ENCODE measurements at regions not wholly inside any gene's neighbourhood (a gene's known extent, or its start where the extent isn't known, plus 50 kb on each side); places are given as distances from the start of the nearest gene placed in this dataset.
"Not testable (repeated sequence)": the region's sequence is repeated elsewhere in the genome, so short reads cannot be mapped to it uniquely, and the experiment has no call there.

- no peak for DNase-seq (ENCODE audit: low spot score)
Measured at GRCh38 chr1:209187589-209187988, 395.9 kb upstream of the CAMK1G start.

- peak; percentile 12 for DNase-seq (ENCODE audit: low spot score)
Measured at GRCh38 chr1:209190591-209191261, 392.8 kb upstream of the CAMK1G start.

GRCh38 chr1:209191262-209191634, 392.3 kb upstream of the CAMK1G start:
- DNase-seq (ENCODE audit: low spot score): no peak

GRCh38 chr1:209196140-209196539, 387.4 kb upstream of the CAMK1G start:
- DNase-seq (ENCODE audit: low spot score): no peak

- DNase-seq (ENCODE audit: low spot score): no peak
Measured at GRCh38 chr1:209198961-209199750, 384.4 kb upstream of the CAMK1G start.

- DNase-seq (ENCODE audit: low spot score): no peak
Measured at GRCh38 chr1:209199822-209200221, 383.7 kb upstream of the CAMK1G start.

- not testable (repeated sequence) for DNase-seq (ENCODE audit: low spot score)
Measured at GRCh38 chr1:209202321-209202720, 381.2 kb upstream of the CAMK1G start.

- DNase-seq (ENCODE audit: low spot score): peak; percentile 33
Measured at GRCh38 chr1:209202830-209203532, 380.5 kb upstream of the CAMK1G start.

- no peak for DNase-seq (ENCODE audit: low spot score)
Measured at GRCh38 chr1:209203533-209203895, 380.0 kb upstream of the CAMK1G start.

- DNase-seq (ENCODE audit: low spot score): no peak
Measured at GRCh38 chr1:209205039-209205438, 378.5 kb upstream of the CAMK1G start.

- DNase-seq (ENCODE audit: low spot score): no peak
Measured at GRCh38 chr1:209207126-209207700, 376.3 kb upstream of the CAMK1G start.

- DNase-seq (ENCODE audit: low spot score): peak; percentile 17
Measured at GRCh38 chr1:209207701-209208286, 375.7 kb upstream of the CAMK1G start.

- DNase-seq (ENCODE audit: low spot score): no peak
Measured at GRCh38 chr1:209208648-209209047, 374.9 kb upstream of the CAMK1G start.

- DNase-seq (ENCODE audit: low spot score): no peak
Measured at GRCh38 chr1:209213989-209214388, 369.5 kb upstream of the CAMK1G start.

GRCh38 chr1:209215826-209216225, 367.7 kb upstream of the CAMK1G start:
- no peak for DNase-seq (ENCODE audit: low spot score)

- no peak for DNase-seq (ENCODE audit: low spot score)
Measured at GRCh38 chr1:209218113-209218512, 365.4 kb upstream of the CAMK1G start.

- no peak for DNase-seq (ENCODE audit: low spot score)
Measured at GRCh38 chr1:209218981-209219380, 364.5 kb upstream of the CAMK1G start.

GRCh38 chr1:209219791-209220524, 363.6 kb upstream of the CAMK1G start:
- DNase-seq (ENCODE audit: low spot score): no peak

- DNase-seq (ENCODE audit: low spot score): no peak
Measured at GRCh38 chr1:209222826-209223225, 360.7 kb upstream of the CAMK1G start.

GRCh38 chr1:209223791-209224190, 359.7 kb upstream of the CAMK1G start:
- DNase-seq (ENCODE audit: low spot score): no peak

GRCh38 chr1:209224886-209225285, 358.6 kb upstream of the CAMK1G start:
- no peak for DNase-seq (ENCODE audit: low spot score)

- no peak for DNase-seq (ENCODE audit: low spot score)
Measured at GRCh38 chr1:209227171-209227570, 356.3 kb upstream of the CAMK1G start.

Data from germinal center (tissue), 1 donor.